ENCODE measurements at regions not wholly inside any gene's neighbourhood (a gene's known extent, or its start where the extent isn't known, plus 50 kb on each side); places are given as distances from the start of the nearest gene placed in this dataset.

- TF ChIP-seq CTCF (IDR thresholded peaks at IDR 0.05) (no peak), EZH2 (IDR thresholded peaks at IDR 0.05; ENCODE audit: borderline replicate concordance, insufficient read depth, low read depth, low read length, poor library complexity, severe bottlenecking) (no peak)
These were observed 179.6 kb upstream of the MYL2 start for GRCh38 chr12:111100003-111100402.
